OCI-LY3 (cell line): ENCODE measurements at regions not wholly inside any gene's neighbourhood (a gene's known extent, or its start where the extent isn't known, plus 50 kb on each side); places are given as distances from the start of the nearest gene placed in this dataset.

Experiments
- EZH2phosphoT487 ChIP-seq: fragments of 200-600 bp; shearing (Covaris generic); IDR thresholded peaks from 2 replicates; pipeline ENCODE4 v1.6.1; 2018; ENCODE audit warnings: antibody characterized with exemption, mixed run types, low read depth
- TF ChIP-seq, protein P1 (sequence below): fragments of 200-600, 300-600 bp; sonication (generic); IDR thresholded peaks from 2 replicates; pipeline ENCODE4 v1.5.1; 2014; ENCODE audit warnings: antibody characterized with exemption, low read length, low read depth

- TF ChIP-seq, protein P1, sequence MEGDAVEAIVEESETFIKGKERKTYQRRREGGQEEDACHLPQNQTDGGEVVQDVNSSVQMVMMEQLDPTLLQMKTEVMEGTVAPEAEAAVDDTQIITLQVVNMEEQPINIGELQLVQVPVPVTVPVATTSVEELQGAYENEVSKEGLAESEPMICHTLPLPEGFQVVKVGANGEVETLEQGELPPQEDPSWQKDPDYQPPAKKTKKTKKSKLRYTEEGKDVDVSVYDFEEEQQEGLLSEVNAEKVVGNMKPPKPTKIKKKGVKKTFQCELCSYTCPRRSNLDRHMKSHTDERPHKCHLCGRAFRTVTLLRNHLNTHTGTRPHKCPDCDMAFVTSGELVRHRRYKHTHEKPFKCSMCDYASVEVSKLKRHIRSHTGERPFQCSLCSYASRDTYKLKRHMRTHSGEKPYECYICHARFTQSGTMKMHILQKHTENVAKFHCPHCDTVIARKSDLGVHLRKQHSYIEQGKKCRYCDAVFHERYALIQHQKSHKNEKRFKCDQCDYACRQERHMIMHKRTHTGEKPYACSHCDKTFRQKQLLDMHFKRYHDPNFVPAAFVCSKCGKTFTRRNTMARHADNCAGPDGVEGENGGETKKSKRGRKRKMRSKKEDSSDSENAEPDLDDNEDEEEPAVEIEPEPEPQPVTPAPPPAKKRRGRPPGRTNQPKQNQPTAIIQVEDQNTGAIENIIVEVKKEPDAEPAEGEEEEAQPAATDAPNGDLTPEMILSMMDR = no peak
- no peak for TF ChIP-seq EZH2phosphoT487
These were observed 102.4 kb upstream of the MAML3 start for GRCh38 chr4:140256335-140256734.
